ENCODE measurements at regions not wholly inside any gene's neighbourhood (a gene's known extent, or its start where the extent isn't known, plus 50 kb on each side); places are given as distances from the start of the nearest gene placed in this dataset.

GRCh38 chr4:111210595-111210994 is 587.7 kb upstream of the PITX2 start:
- Histone ChIP-seq H3K4me3 (no peak overlapping the region), H3K9me3 (no peaks in the 10 kb centered on the region), H3K36me3 (no peaks in the 10 kb centered on the region), H3K4me1 (replicated peaks) (no peaks in the 10 kb centered on the region), H3K27me3 (replicated peaks; ENCODE audit: insufficient read depth) (no peaks in the 10 kb centered on the region), H3K27ac (no peak overlapping the region)
- WGBS, result 14% methylated on average over 7 of the region's 7 CpGs
- TF ChIP-seq POLR2AphosphoS5 (IDR thresholded peaks at IDR 0.05) (no peak), POLR2A (IDR thresholded peaks at IDR 0.05) (no peak)
- TF ChIP-seq, protein P1, sequence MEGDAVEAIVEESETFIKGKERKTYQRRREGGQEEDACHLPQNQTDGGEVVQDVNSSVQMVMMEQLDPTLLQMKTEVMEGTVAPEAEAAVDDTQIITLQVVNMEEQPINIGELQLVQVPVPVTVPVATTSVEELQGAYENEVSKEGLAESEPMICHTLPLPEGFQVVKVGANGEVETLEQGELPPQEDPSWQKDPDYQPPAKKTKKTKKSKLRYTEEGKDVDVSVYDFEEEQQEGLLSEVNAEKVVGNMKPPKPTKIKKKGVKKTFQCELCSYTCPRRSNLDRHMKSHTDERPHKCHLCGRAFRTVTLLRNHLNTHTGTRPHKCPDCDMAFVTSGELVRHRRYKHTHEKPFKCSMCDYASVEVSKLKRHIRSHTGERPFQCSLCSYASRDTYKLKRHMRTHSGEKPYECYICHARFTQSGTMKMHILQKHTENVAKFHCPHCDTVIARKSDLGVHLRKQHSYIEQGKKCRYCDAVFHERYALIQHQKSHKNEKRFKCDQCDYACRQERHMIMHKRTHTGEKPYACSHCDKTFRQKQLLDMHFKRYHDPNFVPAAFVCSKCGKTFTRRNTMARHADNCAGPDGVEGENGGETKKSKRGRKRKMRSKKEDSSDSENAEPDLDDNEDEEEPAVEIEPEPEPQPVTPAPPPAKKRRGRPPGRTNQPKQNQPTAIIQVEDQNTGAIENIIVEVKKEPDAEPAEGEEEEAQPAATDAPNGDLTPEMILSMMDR (IDR thresholded peaks at IDR 0.05), result no peak
- no peak for DNase-seq (ENCODE audit: low spot score)
- intact Hi-C loops (cut with DNase I), result no loop called here

- 15% methylated on average over 4 of the region's 4 CpGs for WGBS
- intact Hi-C loops (cut with DNase I), result no loop called here
These were observed 590.7 kb upstream of the PITX2 start for GRCh38 chr4:111213531-111213930.

GRCh38 chr4:111214371-111214770 is 591.5 kb upstream of the PITX2 start:
- Histone ChIP-seq H3K4me3 (no peak overlapping the region), H3K36me3 (no peaks in the 10 kb centered on the region), H3K27me3 (replicated peaks; ENCODE audit: insufficient read depth) (no peaks in the 10 kb centered on the region), H3K27ac (no peak overlapping the region), H3K9me3 (no peaks in the 10 kb centered on the region), H3K4me1 (replicated peaks) (no peaks in the 10 kb centered on the region)
- 30% methylated on average over 1 of the region's 1 CpG for WGBS
- TF ChIP-seq, protein P1 (IDR thresholded peaks at IDR 0.05), result no peak
- TF ChIP-seq POLR2AphosphoS5 (IDR thresholded peaks at IDR 0.05), result no peak
- no peak for TF ChIP-seq POLR2A (IDR thresholded peaks at IDR 0.05)
- DNase-seq (ENCODE audit: low spot score), result no peak
- intact Hi-C loops (cut with DNase I), result no loop called here

More at GRCh38 chr4:111213531-111213930, 590.7 kb upstream of the PITX2 start:
- Histone ChIP-seq H3K4me3 (no peak overlapping the region), H3K9me3 (no peaks in the 10 kb centered on the region), H3K4me1 (replicated peaks) (no peaks in the 10 kb centered on the region), H3K36me3 (no peaks in the 10 kb centered on the region), H3K27ac (no peak overlapping the region), H3K27me3 (replicated peaks; ENCODE audit: insufficient read depth) (no peaks in the 10 kb centered on the region)
- DNase-seq (ENCODE audit: low spot score), result peak; percentile 5
- TF ChIP-seq, protein P1 (IDR thresholded peaks at IDR 0.05), result no peak
- TF ChIP-seq POLR2A (IDR thresholded peaks at IDR 0.05) (no peak), POLR2AphosphoS5 (IDR thresholded peaks at IDR 0.05) (peak; percentile 39)

- no peak for TF ChIP-seq POLR2AphosphoS5 (IDR thresholded peaks at IDR 0.05)
- Histone ChIP-seq H3K4me3 (no peak overlapping the region), H3K27ac (no peak overlapping the region), H3K36me3 (no peaks in the 10 kb centered on the region), H3K27me3 (replicated peaks; ENCODE audit: insufficient read depth) (no peaks in the 10 kb centered on the region), H3K9me3 (no peaks in the 10 kb centered on the region), H3K4me1 (replicated peaks) (no peaks in the 10 kb centered on the region)
- intact Hi-C loops (cut with DNase I), result no loop called here
- no peak for DNase-seq (ENCODE audit: low spot score)
These were observed 592.9 kb upstream of the PITX2 start for GRCh38 chr4:111215755-111216154.

GRCh38 chr4:111216791-111217190 is 593.9 kb upstream of the PITX2 start:
- Histone ChIP-seq H3K27me3 (replicated peaks; ENCODE audit: insufficient read depth) (no peaks in the 10 kb centered on the region), H3K4me3 (no peak overlapping the region), H3K9me3 (no peaks in the 10 kb centered on the region), H3K4me1 (replicated peaks) (no peaks in the 10 kb centered on the region), H3K27ac (no peak overlapping the region), H3K36me3 (no peaks in the 10 kb centered on the region)
- intact Hi-C loops (cut with DNase I), result no loop called here
- TF ChIP-seq, protein P1 (IDR thresholded peaks at IDR 0.05), result no peak
- TF ChIP-seq POLR2AphosphoS5 (IDR thresholded peaks at IDR 0.05), result no peak
- TF ChIP-seq POLR2A (IDR thresholded peaks at IDR 0.05), result no peak
- DNase-seq (ENCODE audit: low spot score), result no peak
